OCI-LY7 (cell line): ENCODE measurements at regions not wholly inside any gene's neighbourhood (a gene's known extent, or its start where the extent isn't known, plus 50 kb on each side); places are given as distances from the start of the nearest gene placed in this dataset.

Experiments used
- BruUV-seq: library from RNA; stranded (reverse); fragments of 400-500 nt; replicated peaks from 2 replicates; lab custom pipeline; 2021; lab: Mats Ljungman, UMichigan
- CTCF ChIA-PET: fragments of 300-600 bp; sonication (Branson Sonifier 250); formaldehyde crosslinking; loops from one replicate; lab custom pipeline; 2022; ENCODE audit warnings: antibody characterized with exemption; ENCODE audit not compliant: unreplicated experiment; lab: Charles Lee
- POLR2A ChIA-PET: fragments of 300-600 bp; sonication (Branson Sonifier 250); formaldehyde crosslinking; loops from one replicate; lab custom pipeline; 2022; ENCODE audit warnings: antibody characterized with exemption; lab: Charles Lee
- DNase-seq: peaks from one replicate; pipeline ENCODE4 v3.0.0-alpha.2; 2015; ENCODE audit warnings: low spot score
- H2AFZ ChIP-seq: fragments of 200-600 bp; sonication (generic), shearing (Covaris generic); 2 replicates; pipeline ENCODE4 v1.6.1; 2014; ENCODE audit warnings: mild to moderate bottlenecking, antibody characterized with exemption, low read length, moderate library complexity
- H3K27ac ChIP-seq: fragments of 200-600 bp; sonication (generic); 2 replicates; pipeline ENCODE4 v1.5.1; 2014; ENCODE audit warnings: mixed run types, low read depth, mild to moderate bottlenecking, moderate library complexity, low read length, inconsistent platforms; ENCODE audit not compliant: poor library complexity, severe bottlenecking
- H3K36me3 ChIP-seq: fragments of 200-600 bp; sonication (generic); 2 replicates; pipeline ENCODE4 v1.6.1; 2014; ENCODE audit warnings: mild to moderate bottlenecking, antibody characterized with exemption, low read length, moderate library complexity, mixed read lengths; ENCODE audit not compliant: insufficient read depth
- H3K4me1 ChIP-seq: fragments of 200-600 bp; sonication (generic); 2 replicates; pipeline ENCODE4 v1.5.1; 2014; ENCODE audit warnings: mild to moderate bottlenecking, low read length; ENCODE audit not compliant: insufficient read depth, poor library complexity, severe bottlenecking
- H3K4me2 ChIP-seq: fragments of 200-600 bp; sonication (generic); 2 replicates; pipeline ENCODE4 v1.6.1; 2014; ENCODE audit warnings: mild to moderate bottlenecking, low read length
- H3K4me3 ChIP-seq: fragments of 200-600 bp; sonication (generic); 2 replicates; pipeline ENCODE4 v1.5.1; 2014; ENCODE audit warnings: mild to moderate bottlenecking, low read depth, low read length; ENCODE audit not compliant: poor library complexity, severe bottlenecking
- H3K79me2 ChIP-seq: fragments of 200-600 bp; sonication (generic); 2 replicates; pipeline ENCODE4 v1.6.1; 2016; ENCODE audit warnings: low read depth, mild to moderate bottlenecking, low read length, moderate library complexity, mixed read lengths; ENCODE audit not compliant: insufficient read depth
- H3K9me2 ChIP-seq: fragments of 200-600 bp; sonication (generic); 2 replicates; pipeline ENCODE4 v1.6.1; 2016; ENCODE audit warnings: mild to moderate bottlenecking, low read length, mixed read lengths; ENCODE audit not compliant: insufficient read depth
- H3K9me3 ChIP-seq: fragments of 200-600 bp; sonication (generic); 2 replicates; pipeline ENCODE4 v1.6.1; 2014; ENCODE audit warnings: mild to moderate bottlenecking, mixed run types, low read length, mixed read lengths
- H4K20me1 ChIP-seq: fragments of 200-600 bp; sonication (generic); 2 replicates; pipeline ENCODE4 v1.6.1; 2014; ENCODE audit warnings: mild to moderate bottlenecking, antibody characterized with exemption, low read length, moderate library complexity, mixed read lengths; ENCODE audit not compliant: insufficient read depth
- EZH2phosphoT487 ChIP-seq: fragments of 200-600 bp; sonication (generic); IDR thresholded peaks from 2 replicates; pipeline ENCODE4 v1.6.1; 2018; ENCODE audit warnings: low read depth, borderline replicate concordance, mild to moderate bottlenecking, mixed run types, antibody characterized with exemption, low read length, moderate library complexity, mixed read lengths
- intact Hi-C: fragments of 100-400 bp; cut with micrococcal nuclease; formaldehyde crosslinking; loops from one replicate; pipeline ENCODE4 v1.10.0; 2022; ENCODE audit not compliant: unreplicated experiment
- TF ChIP-seq, protein P1 (sequence below): fragments of 200-600 bp; sonication (generic); conservative IDR thresholded peaks from 2 replicates; pipeline ENCODE4 v1.5.1; 2014; ENCODE audit warnings: mild to moderate bottlenecking, antibody characterized with exemption, low read length, moderate library complexity, mixed read lengths

DNA sequence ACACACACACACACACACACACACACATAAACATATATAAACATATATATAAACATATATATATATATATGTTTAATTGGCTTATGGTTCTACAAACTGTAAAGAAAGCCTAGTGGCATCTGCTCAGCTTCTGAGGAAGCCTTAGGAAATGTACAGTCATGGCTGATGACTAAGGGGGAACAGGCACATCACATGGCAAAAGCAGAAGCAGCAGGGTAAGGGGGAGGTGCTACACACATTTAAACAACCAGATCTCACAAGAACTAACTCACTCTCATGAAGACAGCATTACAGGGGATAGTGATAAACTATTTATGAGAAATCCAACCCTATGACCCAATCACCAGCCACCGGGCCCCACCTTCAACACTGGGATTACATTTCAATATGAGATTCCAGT, 922.9 kb downstream of the SI start:
- Histone ChIP-seq H2AFZ (no peak overlapping the region), H3K36me3 (no peaks in the 10 kb centered on the region), H3K79me2 (no peaks in the 10 kb centered on the region), H3K4me3 (no peak overlapping the region), H4K20me1 (no peaks in the 10 kb centered on the region), H3K9me3 (no peaks in the 10 kb centered on the region), H3K9me2 (no peaks in the 10 kb centered on the region), H3K4me1 (no peaks in the 10 kb centered on the region), H3K27ac (no peak overlapping the region), H3K4me2 (no peak overlapping the region)
- TF ChIP-seq, protein P1, sequence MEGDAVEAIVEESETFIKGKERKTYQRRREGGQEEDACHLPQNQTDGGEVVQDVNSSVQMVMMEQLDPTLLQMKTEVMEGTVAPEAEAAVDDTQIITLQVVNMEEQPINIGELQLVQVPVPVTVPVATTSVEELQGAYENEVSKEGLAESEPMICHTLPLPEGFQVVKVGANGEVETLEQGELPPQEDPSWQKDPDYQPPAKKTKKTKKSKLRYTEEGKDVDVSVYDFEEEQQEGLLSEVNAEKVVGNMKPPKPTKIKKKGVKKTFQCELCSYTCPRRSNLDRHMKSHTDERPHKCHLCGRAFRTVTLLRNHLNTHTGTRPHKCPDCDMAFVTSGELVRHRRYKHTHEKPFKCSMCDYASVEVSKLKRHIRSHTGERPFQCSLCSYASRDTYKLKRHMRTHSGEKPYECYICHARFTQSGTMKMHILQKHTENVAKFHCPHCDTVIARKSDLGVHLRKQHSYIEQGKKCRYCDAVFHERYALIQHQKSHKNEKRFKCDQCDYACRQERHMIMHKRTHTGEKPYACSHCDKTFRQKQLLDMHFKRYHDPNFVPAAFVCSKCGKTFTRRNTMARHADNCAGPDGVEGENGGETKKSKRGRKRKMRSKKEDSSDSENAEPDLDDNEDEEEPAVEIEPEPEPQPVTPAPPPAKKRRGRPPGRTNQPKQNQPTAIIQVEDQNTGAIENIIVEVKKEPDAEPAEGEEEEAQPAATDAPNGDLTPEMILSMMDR, result no peak
- TF ChIP-seq EZH2phosphoT487, result no peak
- intact Hi-C loops, result no loop called here
- POLR2A ChIA-PET, result no interaction called here
- BruUV-seq, result no TSS peak
- DNase-seq, result no peak
- CTCF ChIA-PET, result no interaction called here

GRCh38 chr3:164144824-164145223, 933.5 kb downstream of the SI start:
- H3K79me2 ChIP-seq, result no peaks in the 10 kb centered on the region
- no peak overlapping the region for H3K4me2 ChIP-seq
- H3K9me2 ChIP-seq, result no peaks in the 10 kb centered on the region
- no peak overlapping the region for H3K27ac ChIP-seq
- no peak overlapping the region for H3K4me3 ChIP-seq
- H3K9me3 ChIP-seq, result peaks cover 20% of the 10 kb centered on the region
- intact Hi-C loops, result no loop called here
- no peaks in the 10 kb centered on the region for H4K20me1 ChIP-seq
- DNase-seq, result no peak
- no TSS peak for BruUV-seq
- TF ChIP-seq EZH2phosphoT487, result no peak
- TF ChIP-seq, protein P1, result no peak
- H3K36me3 ChIP-seq, result no peaks in the 10 kb centered on the region
- ChIA-PET POLR2A (no interaction called here), CTCF (no interaction called here)
- no peaks in the 10 kb centered on the region for H3K4me1 ChIP-seq
- no peak overlapping the region for H2AFZ ChIP-seq

GRCh38 chr3:164132878-164133277, 945.4 kb downstream of the SI start:
- no TSS peak for BruUV-seq
- Histone ChIP-seq H3K79me2 (no peaks in the 10 kb centered on the region), H3K9me3 (no peaks in the 10 kb centered on the region), H3K27ac (no peak overlapping the region), H2AFZ (no peak overlapping the region), H4K20me1 (no peaks in the 10 kb centered on the region), H3K36me3 (no peaks in the 10 kb centered on the region), H3K4me2 (no peak overlapping the region), H3K4me3 (no peak overlapping the region), H3K9me2 (no peaks in the 10 kb centered on the region), H3K4me1 (no peaks in the 10 kb centered on the region)
- ChIA-PET POLR2A (interaction anchor here (0.6 kb wide), 1 partner anchor 86 kb away, joined by 3 read pairs; no protein-coding TSS in a partner anchor), CTCF (no interaction called here)
- TF ChIP-seq EZH2phosphoT487, result no peak
- TF ChIP-seq, protein P1, result no peak
- intact Hi-C loops, result no loop called here
- DNase-seq, result no peak
